ENCODE measurements at regions not wholly inside any gene's neighbourhood (a gene's known extent, or its start where the extent isn't known, plus 50 kb on each side); places are given as distances from the start of the nearest gene placed in this dataset.

- Histone ChIP-seq H3K79me2 (ENCODE audit: insufficient read depth, low read length) (no peaks in the 10 kb centered on the region), H3K23ac (ENCODE audit: insufficient read length, low read depth, low read length) (no peak overlapping the region), H3K56ac (ENCODE audit: insufficient read length, low read depth, low read length) (no peak overlapping the region), H3K79me1 (ENCODE audit: insufficient read depth, low read depth, low read length, poor library complexity, severe bottlenecking) (no peaks in the 10 kb centered on the region), H3K14ac (ENCODE audit: insufficient read depth, low read length) (no peak overlapping the region), H2AFZ (ENCODE audit: low read length) (no peak overlapping the region), H2BK20ac (ENCODE audit: low read depth, low read length, poor library complexity, severe bottlenecking) (no peak overlapping the region), H2AK5ac (ENCODE audit: insufficient read length, low read length) (no peak overlapping the region), H2BK12ac (ENCODE audit: insufficient read length, low read depth, low read length) (no peak overlapping the region), H3K27ac (ENCODE audit: insufficient read length, low read depth, low read length) (no peak overlapping the region), H3K4me1 (ENCODE audit: insufficient read depth, low read length) (peaks cover 4% of the 10 kb centered on the region; the same call in 1 of the 2 replicates), H3K27me3 (ENCODE audit: insufficient read depth, low read length) (no peaks in the 10 kb centered on the region), H4K91ac (ENCODE audit: insufficient read length, low read depth, low read length) (no peak overlapping the region), H3K9me3 (ENCODE audit: control insufficient read depth, low read depth, low read length) (no peaks in the 10 kb centered on the region), H4K20me1 (ENCODE audit: control insufficient read depth, insufficient read depth, insufficient read length) (no peaks in the 10 kb centered on the region), H3K18ac (ENCODE audit: insufficient read length, low read depth, low read length) (no peak overlapping the region), H3K4me2 (ENCODE audit: insufficient read depth, insufficient read length, low read length) (no peak overlapping the region), H4K8ac (replicated peaks; ENCODE audit: insufficient read length, low read depth, low read length) (no peak overlapping the region), H3K4ac (ENCODE audit: low read depth, low read length) (no peak overlapping the region), H3K23me2 (ENCODE audit: insufficient read length, low read depth, low read length, poor library complexity, severe bottlenecking) (no peaks in the 10 kb centered on the region), H3T11ph (ENCODE audit: low read length) (no peak overlapping the region), H2BK120ac (ENCODE audit: low read depth, low read length, poor library complexity, severe bottlenecking) (no peak overlapping the region), H4K5ac (ENCODE audit: insufficient read length, low read depth, low read length) (no peak overlapping the region), H2BK15ac (ENCODE audit: low read depth, low read length) (no peak overlapping the region), H3K9ac (ENCODE audit: extremely low read depth, insufficient read length, low read length) (no peak overlapping the region), H2BK5ac (ENCODE audit: insufficient read length, low read length) (no peak overlapping the region)
- no CpG with 5 or more reads among the region's 6 CpGs for WGBS (ENCODE audit: extremely low coverage, insufficient read length, low lambda C conversion rate)
- Mint-ChIP-seq H3K9me3 (no peaks in the 10 kb centered on the region), H3K36me3 (ENCODE audit: insufficient read depth in 1 of 3, low read depth in 3 of 3) (peaks cover 0 to 3% (median 0%) of the 10 kb centered on the region in 3 experiments; a peak in 2 of 7 replicates), H3K27me3 (ENCODE audit: low read depth) (no peaks in the 10 kb centered on the region), H3K4me3 (no peak overlapping the region), H3K4me1 (0 out of 4 replicates have a peak, but pooled peaks cover 0 to 3% of the 10 kb centered on the region in 2 experiments), H3K27ac (no peak overlapping the region; a peak in 2 of 7 replicates)
- TF ChIP-seq, protein P1, sequence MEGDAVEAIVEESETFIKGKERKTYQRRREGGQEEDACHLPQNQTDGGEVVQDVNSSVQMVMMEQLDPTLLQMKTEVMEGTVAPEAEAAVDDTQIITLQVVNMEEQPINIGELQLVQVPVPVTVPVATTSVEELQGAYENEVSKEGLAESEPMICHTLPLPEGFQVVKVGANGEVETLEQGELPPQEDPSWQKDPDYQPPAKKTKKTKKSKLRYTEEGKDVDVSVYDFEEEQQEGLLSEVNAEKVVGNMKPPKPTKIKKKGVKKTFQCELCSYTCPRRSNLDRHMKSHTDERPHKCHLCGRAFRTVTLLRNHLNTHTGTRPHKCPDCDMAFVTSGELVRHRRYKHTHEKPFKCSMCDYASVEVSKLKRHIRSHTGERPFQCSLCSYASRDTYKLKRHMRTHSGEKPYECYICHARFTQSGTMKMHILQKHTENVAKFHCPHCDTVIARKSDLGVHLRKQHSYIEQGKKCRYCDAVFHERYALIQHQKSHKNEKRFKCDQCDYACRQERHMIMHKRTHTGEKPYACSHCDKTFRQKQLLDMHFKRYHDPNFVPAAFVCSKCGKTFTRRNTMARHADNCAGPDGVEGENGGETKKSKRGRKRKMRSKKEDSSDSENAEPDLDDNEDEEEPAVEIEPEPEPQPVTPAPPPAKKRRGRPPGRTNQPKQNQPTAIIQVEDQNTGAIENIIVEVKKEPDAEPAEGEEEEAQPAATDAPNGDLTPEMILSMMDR (conservative IDR thresholded peaks at IDR 0.05), result no peak
- no peak for DNase-seq
Observed at GRCh38 chr2:144201126-144201525, 318.8 kb downstream of the ZEB2 start.

Measured in H9 (cell line).